Heart left ventricle (tissue), 16 donors: ENCODE measurements at regions not wholly inside any gene's neighbourhood (a gene's known extent, or its start where the extent isn't known, plus 50 kb on each side); places are given as distances from the start of the nearest gene placed in this dataset.

Experiments used
- ATAC-seq, 4 donors: fragments of 200-7000 bp; cut with Tn5 transposase; one replicate each; pipeline ENCODE4 v1.9.1; 2020 to 2022; ENCODE audit warnings: moderate library complexity in 4 of 4, mild to moderate bottlenecking in 3 of 4, moderate number of reproducible peaks in 1 of 4
- DNase-seq, 5 donors: peaks; one replicate each; pipeline ENCODE4 v3.0.0-alpha.2; 2020
- H3K27ac ChIP-seq, 12 donors: fragments of 200-600 bp; sonication (generic) in 4 of 12; one replicate each; pipeline versions ENCODE4 v1.5.0 to v1.8.0; 2016 to 2022; ENCODE audit warnings: mild to moderate bottlenecking in 2 of 12
- H3K27me3 ChIP-seq, 9 donors: fragments of 200-600 bp; sonication (generic) in 2 of 9; one replicate each; pipeline versions ENCODE4 v1.5.1 to v1.8.0; 2016 to 2022; ENCODE audit warnings: mild to moderate bottlenecking in 3 of 9
- H3K36me3 ChIP-seq, 9 donors: fragments of 200-600 bp; sonication (generic) in 2 of 9; one replicate each; pipeline versions ENCODE4 v1.5.0 to v1.8.0; 2018 to 2022; ENCODE audit warnings: mild to moderate bottlenecking in 2 of 9
- H3K4me1 ChIP-seq, 12 donors: fragments of 200-600 bp; sonication (generic) in 4 of 12; one replicate each; pipeline versions ENCODE4 v1.5.0 to v1.8.0; 2016 to 2022; ENCODE audit warnings: mild to moderate bottlenecking in 3 of 12
- H3K4me3 ChIP-seq, 12 donors: fragments of 200-600 bp; sonication (generic) in 4 of 12; one replicate each; pipeline versions ENCODE4 v1.5.0 to v1.8.0; 2017 to 2022; ENCODE audit warnings: mild to moderate bottlenecking in 9 of 12, moderate library complexity in 4 of 12
- H3K9me3 ChIP-seq, 12 donors: fragments of 200-600 bp; sonication (generic) in 4 of 12; one replicate each; pipeline versions ENCODE4 v1.5.0 to v1.8.0; 2016 to 2022; ENCODE audit warnings: mild to moderate bottlenecking in 1 of 12
- POLR2A ChIP-seq, 2 donors: fragments of 450-650 bp; IDR thresholded peaks; one replicate each; pipeline ENCODE4 v1.6.1; 2017; ENCODE audit warnings: antibody characterized with exemption in 2 of 2, mild to moderate bottlenecking in 2 of 2, moderate library complexity in 2 of 2
- WGBS, 4 donors: extraction: QIAGEN DNeasy Blood & Tissue Kit in 2 of 4; methylation state at CpG; one replicate each; pipeline versions ENCODE4 v1.1.5 to v1.1.7; 2013 to 2018; 5-methylcytosine and 5-hydroxymethylcytosine counted together
- intact Hi-C, 10 donors: fragments of 100-400 bp; cut with DNase I; formaldehyde crosslinking; loops; one replicate each; pipeline versions ENCODE4 v1.11.1 to v1.14.2; 2022
- TF ChIP-seq, protein P1 (sequence below), 12 donors: fragments of 200-600 bp; sonication (generic) in 4 of 12; IDR thresholded peaks; one replicate each; pipeline versions ENCODE4 v1.5.0 to v1.8.0; 2018 to 2022; ENCODE audit warnings: antibody characterized with exemption in 12 of 12, mild to moderate bottlenecking in 5 of 12
- donor health status: ischemic (EF 13 %, LVEDD 7.1; RV severe dilation, severe dysfunction).
- donor health status: healthy with polysubstance abuse.
- donor health status: DM: no; HTN: yes; CAD: no.
- donor health status: DM: no; HTN: no; CAD: no.
- donor health status: ischemic (EF 25% LVEDD 6.9; RV normal size, moderate dysfunction).
- donor health status: ischemic (EF 25% LVEDD 5.7; RV mildly dilated, moderate dysfunction).
- donor health status: healthy.
- donor health status: DM: yes; HTN: yes; CAD: no.
- donor health status: ischemic (EF 35%, LVEDD 5.7; RV mildly dilated, moderate dysfunction).
- donor health status: nonischemic (EF 11% LVEDD 7.7; RV severe dilation, severe dysfunction).
- donor health status: DM: yes; HTN: yes; CAD: no.
- donor health status: PGD.
- donor health status: ischemic (EF 29% LVEDD 5.4; RV normal size, mild dysfunction).
- donor health status: nonischemic (EF 23%, LVEDD 6.1; RV moderate dilation, normal function).

DNA sequence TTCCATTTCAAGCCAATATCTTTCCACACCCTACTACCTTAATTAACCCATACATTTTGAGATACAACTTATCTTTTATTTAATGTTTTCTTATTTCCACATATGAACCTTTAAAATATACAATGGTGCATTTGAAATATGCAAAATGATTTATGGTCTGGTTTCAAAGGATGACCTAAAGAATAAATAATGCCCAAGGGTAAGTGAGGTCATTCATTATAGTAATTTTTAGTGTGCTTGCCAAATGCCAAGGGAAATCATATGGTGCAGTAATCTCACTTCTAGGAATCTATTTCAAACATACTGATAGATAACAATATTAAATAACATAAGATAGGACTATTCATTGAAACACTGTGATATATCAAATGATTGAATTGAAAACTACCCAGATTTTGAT is 1055.4 kb downstream of the AGBL1 start:
- DNase-seq = no peak
- no peak overlapping the region for H3K4me3 ChIP-seq
- TF ChIP-seq, protein P1, sequence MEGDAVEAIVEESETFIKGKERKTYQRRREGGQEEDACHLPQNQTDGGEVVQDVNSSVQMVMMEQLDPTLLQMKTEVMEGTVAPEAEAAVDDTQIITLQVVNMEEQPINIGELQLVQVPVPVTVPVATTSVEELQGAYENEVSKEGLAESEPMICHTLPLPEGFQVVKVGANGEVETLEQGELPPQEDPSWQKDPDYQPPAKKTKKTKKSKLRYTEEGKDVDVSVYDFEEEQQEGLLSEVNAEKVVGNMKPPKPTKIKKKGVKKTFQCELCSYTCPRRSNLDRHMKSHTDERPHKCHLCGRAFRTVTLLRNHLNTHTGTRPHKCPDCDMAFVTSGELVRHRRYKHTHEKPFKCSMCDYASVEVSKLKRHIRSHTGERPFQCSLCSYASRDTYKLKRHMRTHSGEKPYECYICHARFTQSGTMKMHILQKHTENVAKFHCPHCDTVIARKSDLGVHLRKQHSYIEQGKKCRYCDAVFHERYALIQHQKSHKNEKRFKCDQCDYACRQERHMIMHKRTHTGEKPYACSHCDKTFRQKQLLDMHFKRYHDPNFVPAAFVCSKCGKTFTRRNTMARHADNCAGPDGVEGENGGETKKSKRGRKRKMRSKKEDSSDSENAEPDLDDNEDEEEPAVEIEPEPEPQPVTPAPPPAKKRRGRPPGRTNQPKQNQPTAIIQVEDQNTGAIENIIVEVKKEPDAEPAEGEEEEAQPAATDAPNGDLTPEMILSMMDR (IDR thresholded peaks at IDR 0.05) = no peak
- TF ChIP-seq POLR2A (IDR thresholded peaks at IDR 0.05) = no peak
- ATAC-seq = no peak
- no peaks in the 10 kb centered on the region for H3K9me3 ChIP-seq
- H3K4me1 ChIP-seq = no peaks in the 10 kb centered on the region
- no peak overlapping the region for H3K27ac ChIP-seq
- no peaks in the 10 kb centered on the region for H3K36me3 ChIP-seq
- no peaks in the 10 kb centered on the region for H3K27me3 ChIP-seq
- intact Hi-C loops = no loop called here

DNA sequence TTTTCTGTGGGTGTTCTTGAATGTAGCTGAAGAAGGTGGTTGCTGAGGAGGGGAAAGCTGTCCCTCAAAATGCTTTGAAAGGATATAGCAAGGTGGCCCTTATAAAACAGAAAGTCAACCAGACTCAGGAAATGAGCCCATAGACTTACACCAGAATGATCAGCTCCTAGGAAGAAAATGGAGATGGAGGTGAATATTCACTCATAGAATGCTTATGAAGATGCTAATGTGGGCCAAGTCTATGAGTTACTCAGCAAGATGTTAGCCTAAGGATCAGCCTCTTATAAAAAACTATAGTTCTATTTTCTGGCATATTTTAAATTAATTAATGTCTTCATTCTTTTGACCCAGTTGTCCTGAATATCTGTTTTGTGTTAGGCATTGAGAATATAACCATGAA is 1054.0 kb downstream of the AGBL1 start:
- H3K9me3 ChIP-seq = no peaks in the 10 kb centered on the region
- H3K27me3 ChIP-seq = no peaks in the 10 kb centered on the region
- H3K4me3 ChIP-seq = no peak overlapping the region
- no peaks in the 10 kb centered on the region for H3K4me1 ChIP-seq
- H3K36me3 ChIP-seq = no peaks in the 10 kb centered on the region
- ATAC-seq (no peak), DNase-seq (no peak)
- intact Hi-C loops = no loop called here
- TF ChIP-seq POLR2A (IDR thresholded peaks at IDR 0.05) = no peak
- TF ChIP-seq, protein P1 (IDR thresholded peaks at IDR 0.05) = no peak
- no peak overlapping the region for H3K27ac ChIP-seq

DNA sequence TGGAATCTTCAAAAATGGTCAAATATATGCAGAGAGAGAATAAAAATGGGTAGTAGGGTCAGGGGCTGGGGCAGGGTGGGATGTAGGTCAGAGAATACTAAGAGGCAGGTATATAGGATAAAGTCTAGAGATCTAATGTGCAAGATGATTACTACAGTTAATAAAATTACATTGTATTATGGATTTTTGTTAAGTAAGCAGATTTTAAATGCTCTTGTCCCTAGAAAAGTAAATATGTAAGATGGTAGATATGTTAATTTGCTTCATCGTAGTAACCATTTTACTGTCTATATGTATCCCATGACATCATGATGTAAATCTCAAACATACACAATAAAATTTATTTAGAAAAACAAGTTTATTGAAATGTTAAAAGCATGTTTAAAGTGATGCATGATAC is 1051.4 kb downstream of the AGBL1 start:
- DNase-seq (no peak), ATAC-seq (no peak)
- no peaks in the 10 kb centered on the region for H3K4me1 ChIP-seq
- WGBS, 4 donors = 80 to 91% (median 87%) methylated on average over 1 of the region's 1 CpG
- H3K27me3 ChIP-seq = no peaks in the 10 kb centered on the region
- peaks cover 0 to 7% (median 0%) of the 10 kb centered on the region in 12 donors for H3K9me3 ChIP-seq
- H3K36me3 ChIP-seq = no peaks in the 10 kb centered on the region
- TF ChIP-seq, protein P1 (IDR thresholded peaks at IDR 0.05) = no peak
- no peak for TF ChIP-seq POLR2A (IDR thresholded peaks at IDR 0.05)
- H3K27ac ChIP-seq = no peak overlapping the region
- H3K4me3 ChIP-seq = no peak overlapping the region
- intact Hi-C loops = no loop called here

GRCh38 chr15:87129916-87130315 is 1050.2 kb downstream of the AGBL1 start:
- H3K36me3 ChIP-seq = no peaks in the 10 kb centered on the region
- no peaks in the 10 kb centered on the region for H3K4me1 ChIP-seq
- no peaks in the 10 kb centered on the region for H3K27me3 ChIP-seq
- no peak overlapping the region for H3K4me3 ChIP-seq
- intact Hi-C loops = no loop called here
- H3K27ac ChIP-seq = no peak overlapping the region
- TF ChIP-seq, protein P1 (IDR thresholded peaks at IDR 0.05) = no peak
- no peak for TF ChIP-seq POLR2A (IDR thresholded peaks at IDR 0.05)
- ATAC-seq (no peak), DNase-seq (no peak)
- WGBS, 4 donors = 54 to 85% (median 80%) methylated on average over 1 of the region's 1 CpG
- H3K9me3 ChIP-seq = peaks cover 0 to 7% (median 0%) of the 10 kb centered on the region in 12 donors
